ENCODE measurements at regions not wholly inside any gene's neighbourhood (a gene's known extent, or its start where the extent isn't known, plus 50 kb on each side); places are given as distances from the start of the nearest gene placed in this dataset.

DNA sequence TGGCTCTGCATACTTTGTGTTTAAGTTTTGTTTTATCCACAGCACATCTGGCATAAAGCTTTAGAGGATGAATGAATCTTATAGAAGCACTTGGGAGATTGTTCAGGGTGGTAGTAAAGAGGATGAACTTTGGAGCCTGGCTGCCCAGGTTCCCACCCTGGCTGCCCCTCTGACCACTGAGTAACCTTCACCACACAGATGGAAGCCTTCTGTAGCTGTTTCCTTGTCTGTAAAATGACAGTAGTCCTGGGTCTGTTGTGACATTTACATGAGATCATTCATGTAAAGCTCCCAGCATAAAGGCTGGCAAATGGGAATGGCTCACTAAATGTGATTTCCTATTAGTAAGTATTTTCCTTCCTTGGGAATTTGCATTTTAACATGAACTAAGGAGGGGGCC, 85.7 kb upstream of the FAM169A start (continued):
- TF ChIP-seq EP300 (IDR thresholded peaks at IDR 0.05; ENCODE audit: borderline replicate concordance in 1 of 2, control insufficient read depth in 1 of 2, low read depth in 2 of 2, low read length in 2 of 2), result no peak

DNA sequence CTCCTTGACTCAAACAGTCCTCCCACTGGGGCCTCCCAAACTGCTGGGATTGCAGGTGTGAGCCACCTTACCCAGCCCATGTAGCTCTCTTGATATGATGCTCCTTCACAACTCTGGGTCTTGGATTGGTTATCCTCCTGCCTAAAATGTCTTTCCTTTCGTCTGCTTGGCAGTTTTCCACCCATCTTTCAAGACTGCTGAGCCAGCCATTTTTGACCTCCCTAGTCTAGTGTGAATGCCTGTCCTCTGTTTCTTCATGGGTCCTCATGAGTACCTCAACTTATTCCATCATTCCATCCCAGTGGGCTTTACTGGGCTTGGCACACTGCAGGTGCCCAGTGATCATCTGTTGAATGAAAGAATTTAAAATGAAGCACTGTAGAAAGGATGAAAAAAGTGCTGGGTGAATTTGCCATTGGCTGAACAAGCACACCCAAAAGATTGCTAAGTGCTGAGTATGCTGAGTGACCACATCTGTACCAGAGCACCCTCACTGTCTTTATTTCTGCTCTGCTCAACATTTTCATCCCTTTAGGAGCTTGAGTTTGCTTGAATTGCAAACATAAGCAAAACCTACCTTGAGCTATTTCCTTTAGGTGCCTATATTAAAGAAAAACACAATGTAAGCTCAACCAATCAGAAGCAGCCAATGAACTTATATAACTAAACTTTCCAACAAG, 84.8 kb upstream of the FAM169A start:
- SMC1A ChIA-PET (ENCODE audit: uncharacterized antibody, unreplicated experiment), result no interaction called here
- no peak for FAIRE-seq
- TF ChIP-seq, protein P1, sequence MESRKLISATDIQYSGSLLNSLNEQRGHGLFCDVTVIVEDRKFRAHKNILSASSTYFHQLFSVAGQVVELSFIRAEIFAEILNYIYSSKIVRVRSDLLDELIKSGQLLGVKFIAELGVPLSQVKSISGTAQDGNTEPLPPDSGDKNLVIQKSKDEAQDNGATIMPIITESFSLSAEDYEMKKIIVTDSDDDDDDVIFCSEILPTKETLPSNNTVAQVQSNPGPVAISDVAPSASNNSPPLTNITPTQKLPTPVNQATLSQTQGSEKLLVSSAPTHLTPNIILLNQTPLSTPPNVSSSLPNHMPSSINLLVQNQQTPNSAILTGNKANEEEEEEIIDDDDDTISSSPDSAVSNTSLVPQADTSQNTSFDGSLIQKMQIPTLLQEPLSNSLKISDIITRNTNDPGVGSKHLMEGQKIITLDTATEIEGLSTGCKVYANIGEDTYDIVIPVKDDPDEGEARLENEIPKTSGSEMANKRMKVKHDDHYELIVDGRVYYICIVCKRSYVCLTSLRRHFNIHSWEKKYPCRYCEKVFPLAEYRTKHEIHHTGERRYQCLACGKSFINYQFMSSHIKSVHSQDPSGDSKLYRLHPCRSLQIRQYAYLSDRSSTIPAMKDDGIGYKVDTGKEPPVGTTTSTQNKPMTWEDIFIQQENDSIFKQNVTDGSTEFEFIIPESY (IDR thresholded peaks at IDR 0.05), result no peak
- no peak for TF ChIP-seq CEBPB (IDR thresholded peaks at IDR 0.05; ENCODE audit: borderline replicate concordance in 1 of 2, low read depth in 2 of 2, low read length in 2 of 2)
- no peak for TF ChIP-seq NR2C2 (IDR thresholded peaks at IDR 0.05; ENCODE audit: borderline replicate concordance, control insufficient read depth, insufficient read length, low read depth)
- TF ChIP-seq ZNF622 (IDR thresholded peaks at IDR 0.05), result no peak
- TF ChIP-seq, protein P2, sequence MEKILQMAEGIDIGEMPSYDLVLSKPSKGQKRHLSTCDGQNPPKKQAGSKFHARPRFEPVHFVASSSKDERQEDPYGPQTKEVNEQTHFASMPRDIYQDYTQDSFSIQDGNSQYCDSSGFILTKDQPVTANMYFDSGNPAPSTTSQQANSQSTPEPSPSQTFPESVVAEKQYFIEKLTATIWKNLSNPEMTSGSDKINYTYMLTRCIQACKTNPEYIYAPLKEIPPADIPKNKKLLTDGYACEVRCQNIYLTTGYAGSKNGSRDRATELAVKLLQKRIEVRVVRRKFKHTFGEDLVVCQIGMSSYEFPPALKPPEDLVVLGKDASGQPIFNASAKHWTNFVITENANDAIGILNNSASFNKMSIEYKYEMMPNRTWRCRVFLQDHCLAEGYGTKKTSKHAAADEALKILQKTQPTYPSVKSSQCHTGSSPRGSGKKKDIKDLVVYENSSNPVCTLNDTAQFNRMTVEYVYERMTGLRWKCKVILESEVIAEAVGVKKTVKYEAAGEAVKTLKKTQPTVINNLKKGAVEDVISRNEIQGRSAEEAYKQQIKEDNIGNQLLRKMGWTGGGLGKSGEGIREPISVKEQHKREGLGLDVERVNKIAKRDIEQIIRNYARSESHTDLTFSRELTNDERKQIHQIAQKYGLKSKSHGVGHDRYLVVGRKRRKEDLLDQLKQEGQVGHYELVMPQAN (conservative IDR thresholded peaks at IDR 0.05), result no peak
- TF ChIP-seq, protein P3, sequence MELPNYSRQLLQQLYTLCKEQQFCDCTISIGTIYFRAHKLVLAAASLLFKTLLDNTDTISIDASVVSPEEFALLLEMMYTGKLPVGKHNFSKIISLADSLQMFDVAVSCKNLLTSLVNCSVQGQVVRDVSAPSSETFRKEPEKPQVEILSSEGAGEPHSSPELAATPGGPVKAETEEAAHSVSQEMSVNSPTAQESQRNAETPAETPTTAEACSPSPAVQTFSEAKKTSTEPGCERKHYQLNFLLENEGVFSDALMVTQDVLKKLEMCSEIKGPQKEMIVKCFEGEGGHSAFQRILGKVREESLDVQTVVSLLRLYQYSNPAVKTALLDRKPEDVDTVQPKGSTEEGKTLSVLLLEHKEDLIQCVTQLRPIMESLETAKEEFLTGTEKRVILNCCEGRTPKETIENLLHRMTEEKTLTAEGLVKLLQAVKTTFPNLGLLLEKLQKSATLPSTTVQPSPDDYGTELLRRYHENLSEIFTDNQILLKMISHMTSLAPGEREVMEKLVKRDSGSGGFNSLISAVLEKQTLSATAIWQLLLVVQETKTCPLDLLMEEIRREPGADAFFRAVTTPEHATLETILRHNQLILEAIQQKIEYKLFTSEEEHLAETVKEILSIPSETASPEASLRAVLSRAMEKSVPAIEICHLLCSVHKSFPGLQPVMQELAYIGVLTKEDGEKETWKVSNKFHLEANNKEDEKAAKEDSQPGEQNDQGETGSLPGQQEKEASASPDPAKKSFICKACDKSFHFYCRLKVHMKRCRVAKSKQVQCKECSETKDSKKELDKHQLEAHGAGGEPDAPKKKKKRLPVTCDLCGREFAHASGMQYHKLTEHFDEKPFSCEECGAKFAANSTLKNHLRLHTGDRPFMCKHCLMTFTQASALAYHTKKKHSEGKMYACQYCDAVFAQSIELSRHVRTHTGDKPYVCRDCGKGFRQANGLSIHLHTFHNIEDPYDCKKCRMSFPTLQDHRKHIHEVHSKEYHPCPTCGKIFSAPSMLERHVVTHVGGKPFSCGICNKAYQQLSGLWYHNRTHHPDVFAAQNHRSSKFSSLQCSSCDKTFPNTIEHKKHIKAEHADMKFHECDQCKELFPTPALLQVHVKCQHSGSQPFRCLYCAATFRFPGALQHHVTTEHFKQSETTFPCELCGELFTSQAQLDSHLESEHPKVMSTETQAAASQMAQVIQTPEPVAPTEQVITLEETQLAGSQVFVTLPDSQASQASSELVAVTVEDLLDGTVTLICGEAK (IDR thresholded peaks at IDR 0.05; ENCODE audit: borderline replicate concordance), result no peak
- TF ChIP-seq HDAC2 (IDR thresholded peaks at IDR 0.05), result no peak
- no peak for TF ChIP-seq ATF7 (IDR thresholded peaks at IDR 0.05; ENCODE audit: low read depth)
- no peak for TF ChIP-seq KAT2A (conservative IDR thresholded peaks at IDR 0.05; ENCODE audit: control insufficient read depth, low read depth, low read length)
- TF ChIP-seq RFX5 (IDR thresholded peaks at IDR 0.05; ENCODE audit: low read depth, low read length), result no peak
- TF ChIP-seq NFXL1 (IDR thresholded peaks at IDR 0.05; ENCODE audit: borderline replicate concordance), result no peak

More for the DNA sequence above, 84.8 kb upstream of the FAM169A start:
- H4K20me1 ChIP-seq (ENCODE audit: control insufficient read depth, insufficient read depth), result no peaks in the 10 kb centered on the region
- H3K27ac ChIP-seq (ENCODE audit: control insufficient read depth, insufficient read depth), result no peak overlapping the region
- no TSS peak for BruUV-seq (replicated peaks)
- H3K4me2 ChIP-seq (ENCODE audit: control insufficient read depth, insufficient read depth), result no peak overlapping the region
- in situ Hi-C loops (cut with MboI) (no loop called here), intact Hi-C loops (cut with micrococcal nuclease; ENCODE audit: unreplicated experiment) (no loop called here)
- H3K36me3 ChIP-seq (ENCODE audit: control insufficient read depth in 2 of 2, insufficient read depth in 2 of 2, low read length in 1 of 2), result no peaks in the 10 kb centered on the region
- ATAC-seq, result no peak
- H3K4me1 ChIP-seq (ENCODE audit: control insufficient read depth, insufficient read depth, low read length), result no peaks in the 10 kb centered on the region
- H3K9me3 ChIP-seq (replicated peaks; ENCODE audit: control insufficient read depth, insufficient read depth, low read length), result no peaks in the 10 kb centered on the region
- no peak for DNase-seq (ENCODE audit: low read depth, low spot score)
- H3K4me3 ChIP-seq, result no peak overlapping the region
- H3K27me3 ChIP-seq (replicated peaks in 1 of 2; ENCODE audit: control insufficient read depth in 2 of 2, insufficient read depth in 2 of 2, low read length in 1 of 2), result peaks cover 0 to 5% of the 10 kb centered on the region in 2 experiments; a peak in 1 of 4 replicates
- 0% methylated on average over 1 of the region's 1 CpG for WGBS (ENCODE audit: insufficient coverage, insufficient replicate concordance, low lambda C conversion rate, missing lambda C conversion rate)
- CTCF ChIA-PET, result interaction anchor here (0.9 kb wide), 1 partner anchor 276 kb away, joined by 4 read pairs; no protein-coding TSS in a partner anchor
- RAD21 ChIA-PET (ENCODE audit: unreplicated experiment), result no interaction called here
- H3K9ac ChIP-seq (ENCODE audit: control insufficient read depth, insufficient read depth, low read length), result no peak overlapping the region
- no peaks in the 10 kb centered on the region for H3K79me2 ChIP-seq (ENCODE audit: control insufficient read depth, insufficient read depth, low read length)
- POLR2A ChIA-PET, result no interaction called here
- H2AFZ ChIP-seq (ENCODE audit: control insufficient read depth, low read depth, low read length), result no peak overlapping the region
